OCI-LY1 (cell line): ENCODE measurements at regions not wholly inside any gene's neighbourhood (a gene's known extent, or its start where the extent isn't known, plus 50 kb on each side); places are given as distances from the start of the nearest gene placed in this dataset.

ENCODE experiments used
- CTCF ChIP-seq: fragments of 200-600 bp; sonication (generic), shearing (Covaris generic); IDR thresholded peaks from 2 replicates; pipeline ENCODE4 v1.5.1; 2017; ENCODE audit warnings: mild to moderate bottlenecking, antibody characterized with exemption, low read length, moderate library complexity, mixed read lengths
- EZH2 ChIP-seq: fragments of 200-600 bp; sonication (generic), shearing (Covaris generic); IDR thresholded peaks from 2 replicates; pipeline ENCODE4 v1.8.0; 2017; ENCODE audit warnings: borderline replicate concordance, mixed run types, mild to moderate bottlenecking, antibody characterized with exemption, low read length, moderate library complexity, mixed read lengths

- TF ChIP-seq CTCF (no peak), EZH2 (no peak)
Measured at GRCh38 chr6:98467902-98468301, 366.5 kb upstream of the POU3F2 start.
